ENCODE measurements at regions not wholly inside any gene's neighbourhood (a gene's known extent, or its start where the extent isn't known, plus 50 kb on each side); places are given as distances from the start of the nearest gene placed in this dataset.

DNA sequence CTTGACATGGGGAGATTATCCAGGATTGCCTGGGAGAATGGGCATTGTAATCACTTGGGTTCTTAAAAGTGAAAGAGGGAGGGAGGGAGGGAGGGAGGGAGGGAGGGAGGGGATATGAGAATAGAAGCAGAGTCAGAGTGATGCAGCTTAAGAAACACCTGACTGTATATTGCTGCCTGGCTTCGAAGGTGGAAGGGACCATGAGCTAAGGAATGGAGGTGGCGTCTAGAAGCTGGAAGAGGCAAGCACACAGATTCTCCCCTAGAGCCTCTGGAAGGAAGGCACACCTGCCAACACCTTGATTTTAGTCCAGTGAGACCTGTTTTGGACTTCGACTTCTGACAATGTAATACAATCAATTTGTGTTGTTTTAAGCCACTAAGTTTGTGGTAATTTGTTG lies 78.4 kb downstream of the PRL start:
- Histone ChIP-seq H3K27ac (ENCODE audit: insufficient read length, low read depth, low read length) (no peak overlapping the region), H4K91ac (ENCODE audit: insufficient read length, low read depth, low read length) (no peak overlapping the region), H3K79me1 (ENCODE audit: insufficient read depth, low read depth, low read length, poor library complexity, severe bottlenecking) (no peaks in the 10 kb centered on the region), H3K56ac (ENCODE audit: insufficient read length, low read depth, low read length) (no peak overlapping the region), H2BK15ac (ENCODE audit: low read depth, low read length) (no peak overlapping the region), H4K8ac (replicated peaks; ENCODE audit: insufficient read length, low read depth, low read length) (no peak overlapping the region), H3K9me3 (ENCODE audit: control insufficient read depth, low read depth, low read length) (no peaks in the 10 kb centered on the region), H3T11ph (ENCODE audit: low read length) (no peak overlapping the region), H3K9ac (ENCODE audit: extremely low read depth, insufficient read length, low read length) (no peak overlapping the region), H4K20me1 (ENCODE audit: control insufficient read depth, insufficient read depth, insufficient read length) (no peaks in the 10 kb centered on the region), H2BK20ac (ENCODE audit: low read depth, low read length, poor library complexity, severe bottlenecking) (no peak overlapping the region), H2AK5ac (ENCODE audit: insufficient read length, low read length) (no peak overlapping the region), H2BK120ac (ENCODE audit: low read depth, low read length, poor library complexity, severe bottlenecking) (no peak overlapping the region), H3K4me2 (ENCODE audit: insufficient read depth, insufficient read length, low read length) (no peak overlapping the region), H3K27me3 (ENCODE audit: insufficient read depth, low read length) (no peaks in the 10 kb centered on the region), H3K4ac (ENCODE audit: low read depth, low read length) (no peak overlapping the region), H3K4me1 (ENCODE audit: insufficient read depth, low read length) (peaks cover 12% of the 10 kb centered on the region; the same call in 1 of the 2 replicates), H2AFZ (ENCODE audit: low read length) (no peak overlapping the region), H3K18ac (ENCODE audit: insufficient read length, low read depth, low read length) (no peak overlapping the region), H3K23me2 (ENCODE audit: insufficient read length, low read depth, low read length, poor library complexity, severe bottlenecking) (peaks cover 4% of the 10 kb centered on the region), H2BK5ac (ENCODE audit: insufficient read length, low read length) (no peak overlapping the region), H3K14ac (ENCODE audit: insufficient read depth, low read length) (no peak overlapping the region), H3K23ac (ENCODE audit: insufficient read length, low read depth, low read length) (no peak overlapping the region), H3K79me2 (ENCODE audit: insufficient read depth, low read length) (no peaks in the 10 kb centered on the region; the same call in 1 of the 2 replicates), H4K5ac (ENCODE audit: insufficient read length, low read depth, low read length) (no peak overlapping the region), H2BK12ac (ENCODE audit: insufficient read length, low read depth, low read length) (no peak overlapping the region)
- TF ChIP-seq, protein P1, sequence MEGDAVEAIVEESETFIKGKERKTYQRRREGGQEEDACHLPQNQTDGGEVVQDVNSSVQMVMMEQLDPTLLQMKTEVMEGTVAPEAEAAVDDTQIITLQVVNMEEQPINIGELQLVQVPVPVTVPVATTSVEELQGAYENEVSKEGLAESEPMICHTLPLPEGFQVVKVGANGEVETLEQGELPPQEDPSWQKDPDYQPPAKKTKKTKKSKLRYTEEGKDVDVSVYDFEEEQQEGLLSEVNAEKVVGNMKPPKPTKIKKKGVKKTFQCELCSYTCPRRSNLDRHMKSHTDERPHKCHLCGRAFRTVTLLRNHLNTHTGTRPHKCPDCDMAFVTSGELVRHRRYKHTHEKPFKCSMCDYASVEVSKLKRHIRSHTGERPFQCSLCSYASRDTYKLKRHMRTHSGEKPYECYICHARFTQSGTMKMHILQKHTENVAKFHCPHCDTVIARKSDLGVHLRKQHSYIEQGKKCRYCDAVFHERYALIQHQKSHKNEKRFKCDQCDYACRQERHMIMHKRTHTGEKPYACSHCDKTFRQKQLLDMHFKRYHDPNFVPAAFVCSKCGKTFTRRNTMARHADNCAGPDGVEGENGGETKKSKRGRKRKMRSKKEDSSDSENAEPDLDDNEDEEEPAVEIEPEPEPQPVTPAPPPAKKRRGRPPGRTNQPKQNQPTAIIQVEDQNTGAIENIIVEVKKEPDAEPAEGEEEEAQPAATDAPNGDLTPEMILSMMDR (conservative IDR thresholded peaks at IDR 0.05), result no peak
- DNase-seq, result no peak
- peaks cover 0 to 4% of the 10 kb centered on the region in 2 experiments; a peak in 1 of 5 replicates for H3K9me3 Mint-ChIP-seq
- H3K4me3 Mint-ChIP-seq, result no peak overlapping the region
- H3K4me1 Mint-ChIP-seq, result peaks cover 22 to 29% of the 10 kb centered on the region in 2 experiments
- H3K27ac Mint-ChIP-seq, result no peak overlapping the region
- no CpG with 5 or more reads among the region's 3 CpGs for WGBS (ENCODE audit: extremely low coverage, insufficient read length, low lambda C conversion rate)
- peaks cover 3 to 21% (median 9%) of the 10 kb centered on the region in 3 experiments; a peak in 5 of 7 replicates for H3K36me3 Mint-ChIP-seq (ENCODE audit: insufficient read depth in 1 of 3, low read depth in 3 of 3)
- H3K27me3 Mint-ChIP-seq (ENCODE audit: low read depth), result no peaks in the 10 kb centered on the region
